Activated T-helper 17 cell treated with anti-CD3 and anti-CD28 coated beads, Interleukin-2, amount 50 U/mL, for 72 hours (primary cell): ENCODE measurements at regions not wholly inside any gene's neighbourhood (a gene's known extent, or its start where the extent isn't known, plus 50 kb on each side); places are given as distances from the start of the nearest gene placed in this dataset.

Source experiments
- ATAC-seq: fragments of 150-1000 bp; cut with Tn5 transposase; replicated peaks from 2 replicates; pipeline ENCODE4 v1.10.0; 2021; ENCODE audit warnings: mild to moderate bottlenecking, moderate library complexity
- H3K27ac Mint-ChIP-seq: one replicate; pipeline ENCODE4 v1.8.0; 2022; ENCODE audit warnings: mixed read lengths
- H3K27me3 Mint-ChIP-seq: one replicate; pipeline ENCODE4 v1.8.0; 2022; ENCODE audit warnings: mixed read lengths
- H3K36me3 Mint-ChIP-seq: one replicate; pipeline ENCODE4 v1.8.0; 2022; ENCODE audit warnings: low read depth, mild to moderate bottlenecking, mixed read lengths
- H3K4me1 Mint-ChIP-seq: one replicate; pipeline ENCODE4 v1.8.0; 2022; ENCODE audit warnings: mixed read lengths
- H3K4me3 Mint-ChIP-seq: one replicate; pipeline ENCODE4 v1.8.0; 2022; ENCODE audit warnings: mild to moderate bottlenecking, mixed read lengths
- H3K9me3 Mint-ChIP-seq: one replicate; pipeline ENCODE4 v1.8.0; 2022; ENCODE audit warnings: mixed read lengths

DNA sequence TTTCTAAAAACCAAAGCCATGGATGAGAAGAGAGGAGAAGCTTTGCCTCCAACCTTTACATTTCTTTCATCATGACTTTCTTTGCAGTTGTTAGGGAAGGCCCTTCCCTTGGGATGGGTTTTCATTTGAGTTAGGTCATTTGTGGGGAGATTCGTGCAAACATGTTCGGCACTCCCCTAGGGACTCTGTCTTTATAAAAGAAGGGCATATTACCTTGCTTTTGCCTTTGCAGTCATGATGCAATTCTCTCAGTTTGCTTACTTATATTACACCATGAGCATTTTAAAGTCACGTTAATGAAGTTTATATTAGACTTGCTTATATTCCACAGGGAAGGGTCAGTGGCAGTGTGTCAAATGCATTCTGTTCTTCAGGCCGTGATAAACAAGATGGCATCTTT lies 289.3 kb upstream of the WWC1 start:
- Mint-ChIP-seq H3K4me3 (no peak overlapping the region), H3K27ac (no peak overlapping the region), H3K27me3 (no peaks in the 10 kb centered on the region), H3K4me1 (no peaks in the 10 kb centered on the region), H3K36me3 (no peaks in the 10 kb centered on the region), H3K9me3 (no peaks in the 10 kb centered on the region)
- no peak for ATAC-seq

DNA sequence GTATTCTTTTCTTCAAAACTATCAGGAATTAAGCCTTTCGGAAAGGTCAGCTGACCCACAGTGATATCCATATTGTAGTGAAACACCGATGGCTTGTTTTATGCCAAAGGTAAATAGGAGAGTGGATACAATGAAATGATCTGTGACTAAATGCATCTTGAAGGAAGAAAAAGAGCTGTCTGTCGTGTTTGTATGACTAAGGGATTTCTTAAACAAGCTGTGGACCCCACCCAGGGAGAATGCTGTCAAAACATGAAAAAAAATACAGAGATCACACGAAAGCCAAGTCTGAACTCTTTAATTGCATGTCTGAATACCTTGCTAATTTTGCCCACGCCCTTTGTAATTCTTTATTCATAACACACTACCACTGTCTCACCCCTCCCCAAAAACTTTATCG lies 286.4 kb upstream of the WWC1 start:
- no peak for ATAC-seq
- Mint-ChIP-seq H3K36me3 (no peaks in the 10 kb centered on the region), H3K27ac (no peak overlapping the region), H3K27me3 (peaks cover 4% of the 10 kb centered on the region), H3K9me3 (no peaks in the 10 kb centered on the region), H3K4me1 (no peaks in the 10 kb centered on the region), H3K4me3 (no peak overlapping the region)

DNA sequence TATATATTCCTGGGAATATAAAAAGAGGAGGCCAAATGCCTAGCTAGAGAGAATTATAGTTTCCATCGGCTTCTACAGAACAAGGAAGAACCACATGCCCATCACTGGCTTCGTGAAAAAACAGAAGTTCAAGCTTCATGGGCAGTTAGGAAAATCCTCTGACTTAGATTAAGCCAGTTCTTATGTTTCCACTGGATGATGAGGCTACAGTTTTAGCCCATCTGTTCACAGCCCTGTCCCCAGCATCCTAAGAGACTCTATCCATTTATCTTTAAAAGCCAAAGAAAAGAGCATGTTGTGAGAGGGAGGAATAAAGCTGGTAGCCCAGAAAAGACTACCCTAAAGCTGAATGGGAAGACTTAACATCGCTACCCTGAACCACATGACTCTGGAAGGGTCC lies 285.5 kb upstream of the WWC1 start:
- no peaks in the 10 kb centered on the region for H3K9me3 Mint-ChIP-seq
- peaks cover 8% of the 10 kb centered on the region for H3K27me3 Mint-ChIP-seq
- no peak for ATAC-seq
- H3K36me3 Mint-ChIP-seq, result no peaks in the 10 kb centered on the region
- H3K27ac Mint-ChIP-seq, result no peak overlapping the region
- no peak overlapping the region for H3K4me3 Mint-ChIP-seq
- H3K4me1 Mint-ChIP-seq, result no peaks in the 10 kb centered on the region

DNA sequence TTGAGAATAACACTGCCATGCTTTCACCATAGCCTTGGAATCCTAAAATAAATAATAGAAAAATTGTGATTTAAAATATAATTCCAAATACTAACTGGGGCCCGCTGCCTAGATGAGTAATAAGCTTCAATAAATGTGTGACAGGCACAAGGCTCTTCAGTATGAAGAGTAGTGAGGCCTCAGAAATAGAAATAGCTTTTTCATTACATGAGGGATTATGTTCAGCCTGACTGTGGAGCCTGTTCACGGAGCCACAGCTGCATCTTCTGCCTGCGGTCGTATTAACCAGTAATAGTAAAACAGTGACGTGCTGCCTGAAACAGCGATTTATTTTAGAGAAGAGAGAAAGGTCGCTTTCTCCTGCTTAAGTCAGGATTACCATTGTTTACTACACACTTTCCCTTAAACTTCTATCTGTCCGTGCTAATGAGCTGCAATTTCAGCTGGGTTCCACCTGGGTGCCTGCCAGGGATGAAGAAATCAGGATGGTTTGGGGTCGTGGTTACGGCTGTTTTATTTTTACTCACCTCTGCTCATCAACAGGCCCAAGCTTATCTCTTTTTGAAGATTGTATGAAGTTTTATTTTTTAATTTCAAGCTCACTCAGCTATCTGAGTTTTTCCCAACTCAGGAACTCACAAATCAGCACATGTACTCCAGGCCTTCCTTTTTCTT lies 284.9 kb upstream of the WWC1 start:
- H3K4me1 Mint-ChIP-seq, result no peaks in the 10 kb centered on the region
- no peaks in the 10 kb centered on the region for H3K9me3 Mint-ChIP-seq
- no peak for ATAC-seq
- no peaks in the 10 kb centered on the region for H3K36me3 Mint-ChIP-seq
- H3K27ac Mint-ChIP-seq, result no peak overlapping the region
- H3K4me3 Mint-ChIP-seq, result no peak overlapping the region
- H3K27me3 Mint-ChIP-seq, result peaks cover 8% of the 10 kb centered on the region

DNA sequence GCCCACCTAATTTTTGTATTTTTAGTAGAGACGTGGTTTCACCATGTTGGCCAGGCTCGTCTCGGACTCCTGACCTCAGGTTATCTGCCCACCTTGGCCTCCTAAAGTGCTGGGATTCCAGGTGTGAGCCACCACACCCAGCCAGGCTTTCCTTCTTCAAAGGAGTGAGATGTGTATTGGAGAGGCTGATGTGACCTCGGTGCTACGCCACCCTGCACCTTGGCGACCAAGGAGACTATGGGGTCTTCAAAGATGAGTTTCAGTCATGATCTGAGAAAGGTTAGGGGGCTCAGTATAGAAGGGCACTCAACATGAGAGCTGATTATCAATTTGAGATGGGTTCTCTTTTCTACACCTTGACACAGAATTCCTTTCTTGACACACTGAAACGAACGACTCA lies 284.2 kb upstream of the WWC1 start:
- Mint-ChIP-seq H3K36me3 (no peaks in the 10 kb centered on the region), H3K4me3 (no peak overlapping the region), H3K4me1 (no peaks in the 10 kb centered on the region), H3K9me3 (no peaks in the 10 kb centered on the region), H3K27ac (no peak overlapping the region), H3K27me3 (peaks cover 8% of the 10 kb centered on the region)
- no peak for ATAC-seq

DNA sequence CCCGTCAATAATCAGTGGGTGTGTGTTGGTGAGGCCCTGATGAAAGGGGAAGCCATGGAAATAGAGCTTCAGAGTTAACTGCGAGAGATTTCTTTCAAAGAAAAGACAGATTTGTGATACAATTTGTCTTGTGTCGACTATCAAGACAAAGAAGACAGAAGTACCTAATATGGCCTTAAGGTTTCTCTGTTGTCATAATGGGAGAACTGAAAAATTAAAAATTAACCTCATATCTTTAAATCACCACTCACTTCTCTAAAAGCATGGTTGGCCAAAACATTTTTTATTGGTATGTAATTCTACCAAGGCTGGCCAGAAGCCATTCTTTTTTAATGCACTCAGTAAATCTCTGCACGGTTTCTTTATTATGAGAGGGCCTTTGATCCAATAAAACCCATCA lies 282.9 kb upstream of the WWC1 start:
- Mint-ChIP-seq H3K4me3 (no peak overlapping the region), H3K4me1 (no peaks in the 10 kb centered on the region), H3K27ac (no peak overlapping the region), H3K27me3 (peaks cover 8% of the 10 kb centered on the region), H3K9me3 (no peaks in the 10 kb centered on the region), H3K36me3 (no peaks in the 10 kb centered on the region)
- ATAC-seq, result no peak

DNA sequence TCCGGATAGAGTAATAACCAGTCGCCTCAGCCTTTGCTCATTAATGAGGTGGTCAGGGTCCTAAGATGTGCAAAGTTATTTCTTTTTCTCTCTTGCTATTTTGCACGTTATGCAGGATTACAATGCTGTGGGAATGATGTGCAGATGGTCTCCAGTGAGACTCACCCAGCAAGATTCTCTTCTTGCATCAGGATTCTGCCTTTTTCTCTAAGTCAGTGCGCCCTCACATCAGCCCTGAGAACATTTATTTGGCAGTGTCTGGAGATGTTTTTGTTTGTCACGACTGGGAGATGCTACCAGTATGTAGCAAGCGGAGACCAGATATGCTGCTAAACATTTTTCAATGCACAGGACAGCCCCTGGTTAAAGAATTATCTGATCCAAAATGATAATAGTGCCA lies 280.3 kb upstream of the WWC1 start:
- H3K9me3 Mint-ChIP-seq, result no peaks in the 10 kb centered on the region
- no peaks in the 10 kb centered on the region for H3K36me3 Mint-ChIP-seq
- H3K27ac Mint-ChIP-seq, result no peak overlapping the region
- no peak for ATAC-seq
- peaks cover 8% of the 10 kb centered on the region for H3K27me3 Mint-ChIP-seq
- H3K4me3 Mint-ChIP-seq, result no peak overlapping the region
- no peaks in the 10 kb centered on the region for H3K4me1 Mint-ChIP-seq

DNA sequence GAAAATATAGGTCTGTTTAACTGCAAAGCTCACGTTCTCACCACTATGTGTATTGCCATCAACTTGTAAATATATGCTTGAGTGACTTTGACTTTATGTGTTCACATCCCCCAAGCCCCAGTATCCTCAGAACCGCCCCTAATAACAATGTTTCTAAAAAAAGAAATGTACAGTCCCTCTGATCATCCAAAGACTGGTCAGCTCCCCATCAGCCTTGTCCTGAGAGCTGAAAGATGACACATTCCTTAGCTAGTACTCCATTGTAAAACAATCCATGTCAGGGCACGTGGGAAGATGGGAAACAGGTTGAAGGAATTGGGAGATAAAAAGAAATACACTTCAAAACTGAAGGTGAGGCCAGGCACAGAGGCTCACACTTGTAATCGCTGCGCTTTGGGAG lies 279.4 kb upstream of the WWC1 start:
- Mint-ChIP-seq H3K4me3 (no peak overlapping the region), H3K9me3 (no peaks in the 10 kb centered on the region)

DNA sequence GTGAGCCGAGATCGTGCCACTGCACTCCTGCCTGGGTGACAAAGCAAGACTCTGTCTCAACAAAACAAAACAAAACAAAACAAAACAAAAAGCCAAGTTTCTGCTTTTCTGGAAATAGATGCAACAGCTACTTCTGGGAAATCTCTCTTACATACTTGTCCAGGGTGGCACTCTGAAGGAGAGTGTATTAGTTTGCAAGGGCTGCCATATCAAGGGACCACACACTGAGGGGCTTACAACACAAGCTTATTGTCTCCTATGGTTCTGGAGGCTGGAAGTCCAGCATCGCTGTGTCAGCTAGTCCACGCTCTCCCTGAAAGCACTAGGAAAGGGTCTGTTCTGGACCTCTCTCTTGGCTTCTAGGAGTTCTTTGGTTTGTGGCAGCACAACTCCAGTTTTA lies 277.9 kb upstream of the WWC1 start:
- no peak for ATAC-seq
- no peaks in the 10 kb centered on the region for H3K4me1 Mint-ChIP-seq

More for the DNA sequence above, 279.4 kb upstream of the WWC1 start:
- no peak for ATAC-seq
- Mint-ChIP-seq H3K36me3 (no peaks in the 10 kb centered on the region), H3K27me3 (peaks cover 8% of the 10 kb centered on the region), H3K27ac (no peak overlapping the region), H3K4me1 (no peaks in the 10 kb centered on the region)

DNA sequence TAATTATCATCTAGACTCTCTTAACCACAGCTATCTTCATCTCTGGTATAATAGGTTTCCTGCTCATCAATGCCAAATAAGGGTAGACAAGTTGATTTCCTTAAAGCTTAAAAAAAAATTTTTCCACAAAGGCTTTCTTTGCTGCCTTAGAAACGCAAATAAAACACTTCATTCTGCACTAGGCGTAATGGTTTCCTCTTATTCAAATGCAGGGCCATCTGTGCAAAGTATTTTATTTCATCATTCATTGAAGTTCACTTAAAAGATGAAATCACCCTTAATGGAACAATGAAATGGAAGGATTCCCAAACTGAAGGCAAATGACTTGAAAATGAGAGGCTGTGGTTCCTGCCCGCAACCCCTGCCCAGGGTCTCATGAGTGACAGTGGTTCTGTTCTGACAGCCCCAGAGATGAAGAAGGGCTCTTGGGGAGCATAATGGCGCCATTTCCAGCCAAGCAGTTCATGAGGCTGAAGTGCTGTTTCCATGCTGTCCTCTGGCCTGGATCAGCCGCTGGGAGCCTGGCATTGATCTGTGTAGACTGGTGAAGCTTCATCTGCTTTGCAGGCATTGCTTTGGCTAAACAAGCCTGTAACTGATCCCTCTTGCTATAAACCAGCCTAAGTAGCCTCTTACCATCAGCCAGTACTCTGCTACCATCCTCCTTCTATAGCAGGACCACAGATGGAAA lies 276.9 kb upstream of the WWC1 start:
- peaks cover 16% of the 10 kb centered on the region for H3K27me3 Mint-ChIP-seq

More for the DNA sequence above, 277.9 kb upstream of the WWC1 start:
- H3K4me3 Mint-ChIP-seq, result no peak overlapping the region
- no peak overlapping the region for H3K27ac Mint-ChIP-seq
- peaks cover 8% of the 10 kb centered on the region for H3K27me3 Mint-ChIP-seq
- no peaks in the 10 kb centered on the region for H3K9me3 Mint-ChIP-seq
- H3K36me3 Mint-ChIP-seq, result no peaks in the 10 kb centered on the region

DNA sequence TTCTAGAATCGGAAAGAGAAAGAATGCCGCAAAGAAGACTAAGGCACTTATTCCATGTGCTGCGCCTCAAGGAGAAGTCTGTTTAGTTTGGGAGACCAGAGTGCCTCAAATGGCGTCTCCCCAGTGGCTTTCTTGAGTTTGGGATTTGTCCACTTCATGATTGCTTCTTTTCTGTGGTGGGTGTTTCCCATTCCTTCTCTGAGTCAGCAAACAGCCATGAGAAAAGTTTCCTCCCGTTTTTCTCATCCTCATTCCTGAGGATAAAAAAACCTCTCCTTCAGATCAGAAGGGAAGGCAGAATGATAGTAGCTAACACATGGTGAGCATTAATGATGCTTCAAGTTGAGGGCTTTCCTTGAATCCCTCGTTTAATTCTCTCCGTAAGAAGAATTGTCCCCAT lies 275.9 kb upstream of the WWC1 start:
- Mint-ChIP-seq H3K36me3 (no peaks in the 10 kb centered on the region), H3K27ac (no peak overlapping the region), H3K9me3 (no peaks in the 10 kb centered on the region), H3K27me3 (peaks cover 13% of the 10 kb centered on the region), H3K4me3 (no peak overlapping the region), H3K4me1 (no peaks in the 10 kb centered on the region)
- ATAC-seq, result no peak

More for the DNA sequence above, 276.9 kb upstream of the WWC1 start:
- Mint-ChIP-seq H3K4me3 (no peak overlapping the region), H3K9me3 (no peaks in the 10 kb centered on the region), H3K4me1 (no peaks in the 10 kb centered on the region), H3K36me3 (no peaks in the 10 kb centered on the region), H3K27ac (no peak overlapping the region)
- no peak for ATAC-seq

DNA sequence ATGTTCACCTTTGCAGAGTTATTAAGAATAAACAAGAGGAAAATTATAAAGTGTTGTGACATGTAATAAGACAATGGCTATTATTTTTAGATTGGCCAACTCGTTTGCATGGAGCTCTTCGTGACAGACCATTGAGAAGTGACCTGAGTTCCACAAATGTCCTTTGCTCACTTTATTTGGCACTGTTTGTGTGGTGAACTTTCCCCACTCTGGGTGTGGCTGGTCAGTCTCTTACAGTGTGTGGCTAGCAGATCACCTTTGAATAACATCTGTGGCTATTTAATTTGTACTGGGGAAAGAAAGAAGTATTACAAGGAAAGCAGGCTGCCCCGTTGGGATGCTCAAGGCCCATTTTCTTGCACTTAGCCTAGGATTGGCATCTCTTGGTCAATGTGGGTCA lies 274.1 kb upstream of the WWC1 start:
- Mint-ChIP-seq H3K27ac (no peak overlapping the region), H3K27me3 (peaks cover 12% of the 10 kb centered on the region), H3K4me3 (no peak overlapping the region), H3K4me1 (no peaks in the 10 kb centered on the region), H3K9me3 (no peaks in the 10 kb centered on the region), H3K36me3 (no peaks in the 10 kb centered on the region)
- ATAC-seq, result no peak

DNA sequence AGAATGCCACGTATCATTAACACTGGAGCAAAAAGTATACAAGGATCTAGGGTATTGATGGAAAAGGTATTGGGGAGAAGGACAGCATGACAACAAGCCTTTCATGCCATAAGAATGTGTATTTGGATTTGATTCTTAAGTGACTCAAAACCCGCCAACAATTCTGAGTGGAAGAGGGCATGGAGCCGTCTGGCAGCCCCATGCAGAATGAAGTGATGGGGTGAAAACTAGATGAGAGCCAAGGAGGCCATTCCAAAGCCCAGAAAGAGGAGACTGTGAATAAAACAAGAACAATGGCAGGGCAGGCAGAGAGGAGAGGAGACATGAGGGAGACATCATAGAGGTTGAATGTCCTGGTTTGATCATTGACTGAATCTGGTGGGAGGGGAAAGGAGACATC lies 272.3 kb upstream of the WWC1 start:
- ATAC-seq, result no peak
- no peak overlapping the region for H3K27ac Mint-ChIP-seq
- no peaks in the 10 kb centered on the region for H3K36me3 Mint-ChIP-seq
- H3K4me1 Mint-ChIP-seq, result no peaks in the 10 kb centered on the region
- H3K9me3 Mint-ChIP-seq, result no peaks in the 10 kb centered on the region
- peaks cover 22% of the 10 kb centered on the region for H3K27me3 Mint-ChIP-seq
- no peak overlapping the region for H3K4me3 Mint-ChIP-seq

DNA sequence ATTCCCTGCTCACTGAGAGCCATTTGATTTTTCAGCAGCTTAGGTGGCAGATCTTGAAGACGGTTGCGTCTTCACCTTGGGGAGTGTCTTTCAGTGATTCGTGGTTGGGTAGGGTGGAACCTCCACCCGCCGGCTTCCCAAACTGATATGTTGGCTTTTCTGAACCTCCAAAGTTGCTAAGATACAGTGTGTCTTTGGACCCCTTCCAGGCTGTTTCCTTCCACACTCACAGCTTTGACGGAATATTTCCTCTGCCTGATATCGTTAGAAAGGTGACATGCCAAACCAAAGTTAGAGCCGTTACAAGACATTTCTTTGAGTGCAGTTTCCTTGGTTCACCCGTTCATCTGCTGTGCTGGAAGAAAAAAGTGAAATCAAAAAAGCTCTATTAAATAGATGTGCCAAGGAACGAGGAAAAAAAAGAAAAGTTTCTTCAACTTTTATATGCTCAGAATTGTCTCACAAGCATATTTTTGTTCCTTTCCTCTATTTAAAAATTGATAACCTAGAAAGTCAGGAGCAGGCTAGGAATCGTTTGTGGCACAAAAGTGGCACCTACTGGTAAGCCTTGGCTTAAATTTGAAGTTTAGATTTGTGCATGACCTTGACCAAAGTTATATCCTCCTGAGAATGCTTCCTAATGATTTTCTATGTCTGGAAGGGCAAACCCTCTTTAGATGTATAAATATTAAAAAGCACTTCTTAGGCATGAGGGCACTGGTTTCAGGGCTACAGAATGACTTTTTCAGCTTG lies 270.7 kb upstream of the WWC1 start:
- ATAC-seq, result no peak
- H3K27ac Mint-ChIP-seq, result no peak overlapping the region
- no peaks in the 10 kb centered on the region for H3K4me1 Mint-ChIP-seq

More for the DNA sequence above, 270.7 kb upstream of the WWC1 start:
- peaks cover 24% of the 10 kb centered on the region for H3K27me3 Mint-ChIP-seq
- H3K36me3 Mint-ChIP-seq, result no peaks in the 10 kb centered on the region
- no peaks in the 10 kb centered on the region for H3K9me3 Mint-ChIP-seq
- no peak overlapping the region for H3K4me3 Mint-ChIP-seq
